ENCODE measurements at regions not wholly inside any gene's neighbourhood (a gene's known extent, or its start where the extent isn't known, plus 50 kb on each side); places are given as distances from the start of the nearest gene placed in this dataset.

- Histone ChIP-seq H2AFZ (ENCODE audit: low read depth, low read length) (no peak overlapping the region), H3K4me3 (ENCODE audit: insufficient read depth, low read depth, low read length) (no peak overlapping the region), H3K27me3 (ENCODE audit: insufficient read depth, low read length) (no peaks in the 10 kb centered on the region), H3K9ac (ENCODE audit: low read length) (no peak overlapping the region), H3K4me2 (ENCODE audit: low read length) (no peak overlapping the region), H3K4me1 (ENCODE audit: insufficient read depth, low read length) (peaks cover 8% of the 10 kb centered on the region), H3K9me3 (ENCODE audit: insufficient read depth, low read depth, low read length) (no peaks in the 10 kb centered on the region), H3K79me2 (ENCODE audit: insufficient read depth, low read length) (no peaks in the 10 kb centered on the region), H3K27ac (ENCODE audit: low read depth, low read length) (no peak overlapping the region), H3K36me3 (ENCODE audit: insufficient read depth, low read length) (no peaks in the 10 kb centered on the region), H4K20me1 (ENCODE audit: insufficient read depth, low read length) (no peaks in the 10 kb centered on the region)
- no peaks in the 10 kb centered on the region for H3K36me3 Mint-ChIP-seq (ENCODE audit: low read depth, unreplicated experiment)
- no peak for DNase-seq (ENCODE audit: low read depth)
- no peak for TF ChIP-seq EZH2 (IDR thresholded peaks at IDR 0.05; ENCODE audit: insufficient read depth, low read length)
- TF ChIP-seq CTCF (IDR thresholded peaks at IDR 0.05; ENCODE audit: insufficient read depth, low read depth, low read length) = no peak
- H3K27me3 Mint-ChIP-seq (ENCODE audit: low read depth, unreplicated experiment) = no peaks in the 10 kb centered on the region
- no peak overlapping the region for H3K27ac Mint-ChIP-seq (ENCODE audit: unreplicated experiment)
- no peaks in the 10 kb centered on the region for H3K9me3 Mint-ChIP-seq (ENCODE audit: unreplicated experiment)
- H3K4me3 Mint-ChIP-seq (ENCODE audit: unreplicated experiment) = no peak overlapping the region
- FAIRE-seq = no peak
- peaks cover 16% of the 10 kb centered on the region for H3K4me1 Mint-ChIP-seq (ENCODE audit: low read depth, unreplicated experiment)
Measured at GRCh38 chr1:96418969-96419368, 302.6 kb upstream of the PTBP2 start.

DNA sequence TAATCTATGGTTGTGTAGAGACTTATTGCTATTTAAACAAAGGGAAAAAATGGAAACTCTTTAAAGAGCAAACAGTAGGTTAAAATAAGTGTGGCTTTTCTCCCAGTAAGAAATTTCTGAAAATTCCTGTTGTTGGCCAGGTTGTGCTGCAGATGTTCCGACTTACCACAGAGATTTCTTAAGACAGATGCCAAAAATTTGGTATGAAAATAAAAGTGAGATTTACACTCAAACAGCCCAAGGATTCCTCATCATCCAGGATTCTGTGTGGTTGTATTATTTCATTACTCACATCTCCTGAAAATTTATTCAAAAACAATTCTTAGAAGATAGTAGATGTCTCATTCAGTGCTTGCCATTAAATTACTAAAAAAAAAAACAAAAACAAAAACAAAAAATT lies 296.7 kb upstream of the PTBP2 start:
- no peak overlapping the region for H2AFZ ChIP-seq (ENCODE audit: low read depth, low read length)
- H3K9ac ChIP-seq (ENCODE audit: low read length) = no peak overlapping the region
- H3K4me1 Mint-ChIP-seq (ENCODE audit: low read depth, unreplicated experiment) = no peaks in the 10 kb centered on the region
- H3K4me3 Mint-ChIP-seq (ENCODE audit: unreplicated experiment) = no peak overlapping the region
- H3K4me2 ChIP-seq (ENCODE audit: low read length) = no peak overlapping the region
- no peaks in the 10 kb centered on the region for H3K27me3 ChIP-seq (ENCODE audit: insufficient read depth, low read length)
- no peaks in the 10 kb centered on the region for H4K20me1 ChIP-seq (ENCODE audit: insufficient read depth, low read length)
- H3K27ac Mint-ChIP-seq (ENCODE audit: unreplicated experiment) = no peak overlapping the region
- no peak overlapping the region for H3K27ac ChIP-seq (ENCODE audit: low read depth, low read length)
- TF ChIP-seq EZH2 (IDR thresholded peaks at IDR 0.05; ENCODE audit: insufficient read depth, low read length) (no peak), CTCF (IDR thresholded peaks at IDR 0.05; ENCODE audit: insufficient read depth, low read depth, low read length) (no peak)
- H3K27me3 Mint-ChIP-seq (ENCODE audit: low read depth, unreplicated experiment) = no peaks in the 10 kb centered on the region
- H3K36me3 Mint-ChIP-seq (ENCODE audit: low read depth, unreplicated experiment) = no peaks in the 10 kb centered on the region
- peaks cover 3% of the 10 kb centered on the region for H3K9me3 Mint-ChIP-seq (ENCODE audit: unreplicated experiment)
- H3K9me3 ChIP-seq (ENCODE audit: insufficient read depth, low read depth, low read length) = no peaks in the 10 kb centered on the region
- no peaks in the 10 kb centered on the region for H3K79me2 ChIP-seq (ENCODE audit: insufficient read depth, low read length)
- DNase-seq (ENCODE audit: low read depth) = peak; percentile 67
- peak; percentile 69 for FAIRE-seq
- no peaks in the 10 kb centered on the region for H3K36me3 ChIP-seq (ENCODE audit: insufficient read depth, low read length)
- no peaks in the 10 kb centered on the region for H3K4me1 ChIP-seq (ENCODE audit: insufficient read depth, low read length)
- H3K4me3 ChIP-seq (ENCODE audit: insufficient read depth, low read depth, low read length) = no peak overlapping the region

DNA sequence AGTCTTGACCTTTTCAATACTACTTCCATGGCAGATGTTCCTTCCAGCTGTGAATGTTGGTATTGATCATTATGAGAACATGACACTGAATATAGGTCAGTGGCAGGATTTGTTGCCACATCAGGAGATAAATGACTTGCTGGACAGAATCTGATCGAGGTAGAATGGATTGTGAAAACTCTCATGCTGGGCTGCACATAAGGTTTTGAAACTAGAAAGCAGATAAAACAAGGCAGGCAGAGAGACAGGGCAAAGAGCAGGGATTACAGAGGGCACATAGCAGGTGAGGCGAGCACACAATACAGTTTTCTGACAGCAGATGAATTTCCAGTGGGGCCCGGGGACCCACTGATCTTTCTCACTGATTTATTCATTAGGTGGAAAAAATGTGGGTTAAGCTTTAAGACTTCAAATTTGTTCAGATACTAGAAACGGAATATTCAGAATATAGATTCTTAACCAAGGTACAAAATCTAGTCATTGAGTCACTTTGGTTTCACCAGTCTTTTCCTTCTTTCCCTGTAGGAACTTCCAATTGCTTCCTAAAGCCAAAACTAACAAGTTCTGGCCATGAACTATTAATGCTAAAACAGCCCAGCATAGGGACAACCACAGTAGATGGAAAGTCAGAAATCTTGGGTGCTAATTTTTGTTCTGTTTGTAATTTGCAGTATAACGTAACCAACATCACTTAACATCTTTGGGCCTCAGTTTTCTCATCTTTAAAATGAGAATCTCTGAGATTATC lies 296.0 kb upstream of the PTBP2 start:
- no peak overlapping the region for H3K4me2 ChIP-seq (ENCODE audit: low read length)
- DNase-seq (ENCODE audit: low read depth) (no peak), FAIRE-seq (no peak)
- H3K27ac ChIP-seq (ENCODE audit: low read depth, low read length) = no peak overlapping the region
- H3K27me3 Mint-ChIP-seq (ENCODE audit: low read depth, unreplicated experiment) = no peaks in the 10 kb centered on the region
- no peaks in the 10 kb centered on the region for H3K27me3 ChIP-seq (ENCODE audit: insufficient read depth, low read length)
- H3K4me1 ChIP-seq (ENCODE audit: insufficient read depth, low read length) = no peaks in the 10 kb centered on the region
- H3K4me3 Mint-ChIP-seq (ENCODE audit: unreplicated experiment) = no peak overlapping the region
- no peak overlapping the region for H3K4me3 ChIP-seq (ENCODE audit: insufficient read depth, low read depth, low read length)
- H3K36me3 ChIP-seq (ENCODE audit: insufficient read depth, low read length) = no peaks in the 10 kb centered on the region
- H3K36me3 Mint-ChIP-seq (ENCODE audit: low read depth, unreplicated experiment) = no peaks in the 10 kb centered on the region
- H3K9me3 ChIP-seq (ENCODE audit: insufficient read depth, low read depth, low read length) = no peaks in the 10 kb centered on the region
- no peak overlapping the region for H3K27ac Mint-ChIP-seq (ENCODE audit: unreplicated experiment)
- H3K4me1 Mint-ChIP-seq (ENCODE audit: low read depth, unreplicated experiment) = no peaks in the 10 kb centered on the region
- no peaks in the 10 kb centered on the region for H4K20me1 ChIP-seq (ENCODE audit: insufficient read depth, low read length)
- H3K9me3 Mint-ChIP-seq (ENCODE audit: unreplicated experiment) = peaks cover 3% of the 10 kb centered on the region
- H2AFZ ChIP-seq (ENCODE audit: low read depth, low read length) = no peak overlapping the region
- TF ChIP-seq EZH2 (IDR thresholded peaks at IDR 0.05; ENCODE audit: insufficient read depth, low read length) (no peak), CTCF (IDR thresholded peaks at IDR 0.05; ENCODE audit: insufficient read depth, low read depth, low read length) (no peak)
- H3K9ac ChIP-seq (ENCODE audit: low read length) = no peak overlapping the region
- H3K79me2 ChIP-seq (ENCODE audit: insufficient read depth, low read length) = no peaks in the 10 kb centered on the region

Measured in astrocyte (in vitro differentiated cells and primary cell).